GM23338 (cell line): ENCODE measurements at regions not wholly inside any gene's neighbourhood (a gene's known extent, or its start where the extent isn't known, plus 50 kb on each side); places are given as distances from the start of the nearest gene placed in this dataset.
A peak's percentile ranks its signal among the peaks of the same experiment; 100 is the strongest.

Experiments
- ATAC-seq: fragments of 200-7000 bp; cut with Tn5 transposase; 3 replicates; pipeline ENCODE4 v1.9.1; 2020
- DNase-seq: peaks from one replicate; pipeline ENCODE4 v3.0.0-alpha.2; 2015; ENCODE audit warnings: low spot score
- H2AFZ ChIP-seq: fragments of 200-600 bp; sonication (generic); 2 replicates; pipeline ENCODE4 v1.8.0; 2016; ENCODE audit warnings: antibody characterized with exemption, mild to moderate bottlenecking, moderate library complexity
- H3F3A ChIP-seq: fragments of 200-600 bp; sonication (generic); replicated peaks from 2 replicates; pipeline ENCODE4 v1.8.0; 2017; ENCODE audit warnings: antibody characterized with exemption, mixed run types, low read depth
- H3K27ac ChIP-seq: fragments of 200-600 bp; sonication (generic); 2 replicates; pipeline ENCODE4 v1.6.1; 2016; ENCODE audit warnings: low read depth
- H3K27me3 ChIP-seq: fragments of 200-600 bp; sonication (generic); 2 replicates; pipeline ENCODE4 v1.8.0; 2016; ENCODE audit warnings: mild to moderate bottlenecking, mixed run types, moderate library complexity; ENCODE audit not compliant: insufficient read depth
- H3K36me3 ChIP-seq: fragments of 200-600 bp; sonication (generic); 2 replicates; pipeline ENCODE4 v1.8.0; 2016; ENCODE audit warnings: mild to moderate bottlenecking; ENCODE audit not compliant: insufficient read depth
- H3K4me1 ChIP-seq: fragments of 200-600 bp; sonication (generic); 2 replicates; pipeline ENCODE4 v1.8.0; 2016; ENCODE audit warnings: mild to moderate bottlenecking, moderate library complexity; ENCODE audit not compliant: insufficient read depth
- H3K4me2 ChIP-seq: fragments of 200-600 bp; sonication (generic); 2 replicates; pipeline ENCODE4 v1.7.1; 2017; ENCODE audit warnings: mixed run types
- H3K4me3 ChIP-seq: fragments of 200-600 bp; sonication (generic); 2 replicates; pipeline ENCODE4 v1.6.1; 2016; ENCODE audit warnings: mixed run types
- H3K79me2 ChIP-seq: fragments of 200-600 bp; sonication (generic); replicated peaks from 2 replicates; pipeline ENCODE4 v1.8.0; 2017; ENCODE audit warnings: mild to moderate bottlenecking; ENCODE audit not compliant: insufficient read depth
- H3K9me2 ChIP-seq: fragments of 200-600 bp; sonication (generic); 2 replicates; pipeline ENCODE4 v1.8.0; 2017; ENCODE audit not compliant: insufficient read depth
- H4K20me1 ChIP-seq: fragments of 200-600 bp; sonication (generic); replicated peaks from 2 replicates; pipeline ENCODE4 v1.8.0; 2017; ENCODE audit warnings: mild to moderate bottlenecking; ENCODE audit not compliant: insufficient read depth
- H3K27ac Mint-ChIP-seq: 2 replicates; pipeline ENCODE4 v1.8.0; 2020; ENCODE audit warnings: inconsistent platforms, mild to moderate bottlenecking, moderate library complexity, mixed read lengths
- H3K27me3 Mint-ChIP-seq: 3 replicates; pipeline ENCODE4 v1.8.0; 2022; ENCODE audit warnings: low read depth, mild to moderate bottlenecking, moderate library complexity, mixed read lengths, inconsistent platforms; ENCODE audit not compliant: insufficient read depth, poor library complexity
- H3K36me3 Mint-ChIP-seq: 3 replicates; pipeline ENCODE4 v1.8.0; 2021; ENCODE audit warnings: low read depth, mild to moderate bottlenecking, inconsistent platforms, moderate library complexity, mixed read lengths
- H3K4me1 Mint-ChIP-seq: 3 replicates; pipeline ENCODE4 v1.8.0; 2020; ENCODE audit warnings: mild to moderate bottlenecking, inconsistent platforms, mixed read lengths
- H3K4me3 Mint-ChIP-seq: 3 replicates; pipeline ENCODE4 v1.8.0; 2021; ENCODE audit warnings: moderate library complexity, mild to moderate bottlenecking, inconsistent platforms, mixed read lengths
- H3K9me3 Mint-ChIP-seq: 3 replicates; pipeline ENCODE4 v1.8.0; 2020; ENCODE audit warnings: moderate library complexity, mild to moderate bottlenecking, inconsistent platforms, mixed read lengths
- CREB1 ChIP-seq: fragments of 250-450 bp; sonication (Bioruptor Pico); IDR thresholded peaks from 2 replicates; pipeline ENCODE4 v1.5.0; 2020; ENCODE audit warnings: low read depth, mild to moderate bottlenecking, moderate library complexity
- CTCF ChIP-seq, 2 experiments: fragments of 200-600 bp in 1 of 2; sonication (generic) in 1 of 2; conservative IDR thresholded peaks; 2 replicates each; pipeline versions ENCODE4 v1.5.1 to v1.6.1; 2016 to 2017; ENCODE audit warnings: antibody characterized with exemption in 2 of 2, low read depth in 2 of 2, mild to moderate bottlenecking in 2 of 2, moderate library complexity in 1 of 2
- EZH2 ChIP-seq: fragments of 200-600 bp; sonication (generic); IDR thresholded peaks from one replicate; pipeline ENCODE4 v1.8.0; 2017; ENCODE audit warnings: antibody characterized with exemption, mild to moderate bottlenecking, low read depth; ENCODE audit not compliant: unreplicated experiment
- JUNB ChIP-seq: IDR thresholded peaks from one replicate; pipeline ENCODE4 v1.6.1; 2016; ENCODE audit warnings: antibody characterized with exemption; ENCODE audit not compliant: unreplicated experiment
- NANOG ChIP-seq: IDR thresholded peaks from 2 replicates; pipeline ENCODE4 v1.6.1; 2016; ENCODE audit warnings: antibody characterized with exemption, borderline replicate concordance
- POLR2AphosphoS5 ChIP-seq: IDR thresholded peaks from 2 replicates; pipeline ENCODE4 v1.6.1; 2016; ENCODE audit warnings: antibody characterized with exemption, low read depth
- STAT1 ChIP-seq: IDR thresholded peaks from one replicate; pipeline ENCODE4 v1.6.1; 2016; ENCODE audit warnings: antibody characterized with exemption; ENCODE audit not compliant: unreplicated experiment
- ZNF114 ChIP-seq: fragments of 250-450 bp; sonication (Bioruptor Pico); IDR thresholded peaks from 2 replicates; pipeline ENCODE4 v1.5.0; 2020; ENCODE audit warnings: mild to moderate bottlenecking, moderate library complexity
- ZNF331 ChIP-seq: fragments of 250-450 bp; sonication (Bioruptor Pico); IDR thresholded peaks from 2 replicates; pipeline ENCODE4 v1.5.0; 2020; ENCODE audit warnings: low read depth, mild to moderate bottlenecking, moderate library complexity

- Histone ChIP-seq H3K27me3 (no peaks in the 10 kb centered on the region), H3F3A (no peaks in the 10 kb centered on the region), H3K36me3 (no peaks in the 10 kb centered on the region), H3K4me3 (no peak overlapping the region), H2AFZ (no peak overlapping the region), H4K20me1 (no peaks in the 10 kb centered on the region), H3K4me1 (no peaks in the 10 kb centered on the region), H3K27ac (no peak overlapping the region), H3K79me2 (no peaks in the 10 kb centered on the region), H3K4me2 (no peak overlapping the region), H3K9me2 (no peaks in the 10 kb centered on the region)
- TF ChIP-seq NANOG = no peak
- TF ChIP-seq STAT1 = no peak
- no peak for TF ChIP-seq POLR2AphosphoS5
- no peak for TF ChIP-seq JUNB
- no peak for TF ChIP-seq ZNF331 (CRISPR knock-in tag)
- Mint-ChIP-seq H3K27ac (no peak overlapping the region), H3K36me3 (no peaks in the 10 kb centered on the region; the same call in 2 of the 3 replicates), H3K4me3 (peak overlapping the region; percentile 32; the same call in 1 of the 3 replicates), H3K27me3 (peaks cover 13% of the 10 kb centered on the region), H3K4me1 (peaks cover 2% of the 10 kb centered on the region; the same call in 2 of the 3 replicates), H3K9me3 (peaks cover 2% of the 10 kb centered on the region)
- no peak for DNase-seq
- no peak; the same call in 1 of the 3 replicates for ATAC-seq
Measured at GRCh38 chr16:87551487-87551886, 50.8 kb upstream of the JPH3 start.

- Histone ChIP-seq H3K4me1 (no peaks in the 10 kb centered on the region), H3K27ac (no peak overlapping the region), H3K36me3 (no peaks in the 10 kb centered on the region), H3K27me3 (no peaks in the 10 kb centered on the region), H3F3A (no peaks in the 10 kb centered on the region), H3K4me2 (no peak overlapping the region), H3K9me2 (no peaks in the 10 kb centered on the region), H2AFZ (no peak overlapping the region; the same call in 1 of the 2 replicates), H3K4me3 (no peak overlapping the region), H4K20me1 (no peaks in the 10 kb centered on the region), H3K79me2 (no peaks in the 10 kb centered on the region)
- Mint-ChIP-seq H3K9me3 (peaks cover 11% of the 10 kb centered on the region), H3K27ac (no peak overlapping the region), H3K4me1 (peaks cover 2% of the 10 kb centered on the region; the same call in 2 of the 3 replicates), H3K36me3 (peaks cover 8% of the 10 kb centered on the region; the same call in 2 of the 3 replicates), H3K27me3 (peaks cover 16% of the 10 kb centered on the region), H3K4me3 (no peak overlapping the region)
- peak; percentile 89 to 90 for TF ChIP-seq CTCF (conservative IDR thresholded peaks at IDR 0.05; ENCODE audit: low read depth in 2 of 2)
- TF ChIP-seq POLR2AphosphoS5 = no peak
- DNase-seq (peak; percentile 69), ATAC-seq (peak; percentile 76)
Measured at GRCh38 chr16:87550495-87550961, 51.8 kb upstream of the JPH3 start.

- Mint-ChIP-seq H3K36me3 (peaks cover 11% of the 10 kb centered on the region; the same call in 2 of the 3 replicates), H3K27ac (no peak overlapping the region), H3K9me3 (peaks cover 15% of the 10 kb centered on the region), H3K4me1 (peaks cover 2% of the 10 kb centered on the region; the same call in 2 of the 3 replicates), H3K27me3 (peaks cover 17% of the 10 kb centered on the region), H3K4me3 (no peak overlapping the region)
- Histone ChIP-seq H3K4me2 (no peak overlapping the region), H3K4me1 (no peaks in the 10 kb centered on the region), H4K20me1 (no peaks in the 10 kb centered on the region), H3K9me2 (no peaks in the 10 kb centered on the region), H3K27me3 (no peaks in the 10 kb centered on the region), H3K36me3 (no peaks in the 10 kb centered on the region), H3K79me2 (no peaks in the 10 kb centered on the region), H2AFZ (no peak overlapping the region), H3K4me3 (no peak overlapping the region), H3F3A (no peaks in the 10 kb centered on the region), H3K27ac (no peak overlapping the region)
- DNase-seq (no peak), ATAC-seq (no peak)
- TF ChIP-seq EZH2 (no peak), ZNF114 (no peak), STAT1 (no peak), NANOG (no peak), JUNB (no peak), CTCF (conservative IDR thresholded peaks at IDR 0.05; ENCODE audit: low read depth in 2 of 2) (no peak), ZNF331 (CRISPR knock-in tag) (no peak), CREB1 (CRISPR knock-in tag) (no peak)
Measured at GRCh38 chr16:87549627-87550494, 52.4 kb upstream of the JPH3 start.
